ENCODE measurements at regions not wholly inside any gene's neighbourhood (a gene's known extent, or its start where the extent isn't known, plus 50 kb on each side); places are given as distances from the start of the nearest gene placed in this dataset.
"Not testable (repeated sequence)": the region's sequence is repeated elsewhere in the genome, so short reads cannot be mapped to it uniquely, and the experiment has no call there.

- CTCF ChIA-PET, result interaction anchor here (0.6 kb wide), 1 partner anchor 54 kb away, joined by 3 read pairs; no protein-coding TSS in a partner anchor
Observed at GRCh38 chrX:101744085-101744484, 84.4 kb upstream of the ARMCX2 start.

GRCh38 chrX:101740642-101741041, 81.0 kb upstream of the ARMCX2 start:
- ChIA-PET POLR2A (no interaction called here), CTCF (no interaction called here)

More at GRCh38 chrX:101744085-101744484, 84.4 kb upstream of the ARMCX2 start:
- Histone ChIP-seq H3K4me3 (ENCODE audit: low read depth, low read length) (no peak overlapping the region), H3K4me1 (ENCODE audit: control insufficient read depth, insufficient read depth, low read length) (no peaks in the 10 kb centered on the region), H3K27ac (ENCODE audit: extremely low read depth, low read depth, low read length) (no peak overlapping the region), H3K9me3 (ENCODE audit: control insufficient read depth, insufficient read depth, low read depth, low read length) (no peaks in the 10 kb centered on the region), H3K36me3 (ENCODE audit: control insufficient read depth in 2 of 2, insufficient read depth in 1 of 2, low read length in 2 of 2) (no peaks in the 10 kb centered on the region)
- POLR2A ChIA-PET, result no interaction called here
- no peak for TF ChIP-seq ZNF223 (tag by site-specific recombination; IDR thresholded peaks at IDR 0.05)
- no peak for TF ChIP-seq PRDM4 (tag by site-specific recombination; IDR thresholded peaks at IDR 0.05)
- no peak for TF ChIP-seq SP3 (tag by site-specific recombination; IDR thresholded peaks at IDR 0.05)
- no peak for TF ChIP-seq ZNF266 (tag by site-specific recombination; IDR thresholded peaks at IDR 0.05; ENCODE audit: low read depth)
- no peak for TF ChIP-seq CTCF (tag by site-specific recombination; IDR thresholded peaks at IDR 0.05)

GRCh38 chrX:101738867-101739266, 79.2 kb upstream of the ARMCX2 start:
- CTCF ChIA-PET; H3K4me1 ChIP-seq (ENCODE audit: control insufficient read depth, insufficient read depth, low read length); H3K9me3 ChIP-seq (ENCODE audit: control insufficient read depth, insufficient read depth, low read depth, low read length); H3K27ac ChIP-seq (ENCODE audit: extremely low read depth, low read depth, low read length); POLR2A ChIA-PET; H3K36me3 ChIP-seq (ENCODE audit: control insufficient read depth in 2 of 2, insufficient read depth in 1 of 2, low read length in 2 of 2); H3K4me3 ChIP-seq (ENCODE audit: low read depth, low read length): not testable (repeated sequence)

More at GRCh38 chrX:101740642-101741041, 81.0 kb upstream of the ARMCX2 start:
- Histone ChIP-seq H3K27ac (ENCODE audit: extremely low read depth, low read depth, low read length) (no peak overlapping the region), H3K4me1 (ENCODE audit: control insufficient read depth, insufficient read depth, low read length) (no peaks in the 10 kb centered on the region), H3K9me3 (ENCODE audit: control insufficient read depth, insufficient read depth, low read depth, low read length) (no peaks in the 10 kb centered on the region), H3K36me3 (ENCODE audit: control insufficient read depth in 2 of 2, insufficient read depth in 1 of 2, low read length in 2 of 2) (no peaks in the 10 kb centered on the region), H3K4me3 (ENCODE audit: low read depth, low read length) (no peak overlapping the region)
- TF ChIP-seq ZNF660 (tag by site-specific recombination; IDR thresholded peaks at IDR 0.05) (no peak), ZNF549 (tag by site-specific recombination; IDR thresholded peaks at IDR 0.05) (no peak), GLIS1 (tag by site-specific recombination; IDR thresholded peaks at IDR 0.05) (no peak), KLF8 (tag by site-specific recombination; IDR thresholded peaks at IDR 0.05) (no peak), ZNF777 (tag by site-specific recombination; IDR thresholded peaks at IDR 0.05; ENCODE audit: borderline replicate concordance) (no peak), MYNN (tag by site-specific recombination; IDR thresholded peaks at IDR 0.05; ENCODE audit: borderline replicate concordance) (no peak)

- H3K36me3 ChIP-seq (ENCODE audit: control insufficient read depth in 2 of 2, insufficient read depth in 1 of 2, low read length in 2 of 2); CTCF ChIA-PET; H3K4me3 ChIP-seq (ENCODE audit: low read depth, low read length); H3K9me3 ChIP-seq (ENCODE audit: control insufficient read depth, insufficient read depth, low read depth, low read length); H3K27ac ChIP-seq (ENCODE audit: extremely low read depth, low read depth, low read length); POLR2A ChIA-PET; H3K4me1 ChIP-seq (ENCODE audit: control insufficient read depth, insufficient read depth, low read length): not testable (repeated sequence)
Observed at GRCh38 chrX:101738411-101738810, 78.8 kb upstream of the ARMCX2 start.

- POLR2A ChIA-PET, result no interaction called here
- Histone ChIP-seq H3K4me1 (ENCODE audit: control insufficient read depth, insufficient read depth, low read length) (no peaks in the 10 kb centered on the region), H3K27ac (ENCODE audit: extremely low read depth, low read depth, low read length) (no peak overlapping the region), H3K36me3 (ENCODE audit: control insufficient read depth in 2 of 2, insufficient read depth in 1 of 2, low read length in 2 of 2) (no peaks in the 10 kb centered on the region), H3K9me3 (ENCODE audit: control insufficient read depth, insufficient read depth, low read depth, low read length) (no peaks in the 10 kb centered on the region), H3K4me3 (ENCODE audit: low read depth, low read length) (no peak overlapping the region)
- TF ChIP-seq ZNF214 (tag by site-specific recombination; IDR thresholded peaks at IDR 0.05; ENCODE audit: borderline replicate concordance) (no peak), ZNF266 (tag by site-specific recombination; IDR thresholded peaks at IDR 0.05; ENCODE audit: low read depth) (no peak), RBAK (tag by site-specific recombination; IDR thresholded peaks at IDR 0.05) (no peak), ZNF843 (tag by site-specific recombination; IDR thresholded peaks at IDR 0.05) (no peak), ZNF747 (tag by site-specific recombination; IDR thresholded peaks at IDR 0.05) (no peak), KLF16 (tag by site-specific recombination; IDR thresholded peaks at IDR 0.05) (no peak), KLF10 (tag by site-specific recombination; IDR thresholded peaks at IDR 0.05) (no peak), GLIS2 (tag by site-specific recombination; IDR thresholded peaks at IDR 0.05) (no peak), ZNF248 (tag by site-specific recombination; IDR thresholded peaks at IDR 0.05) (no peak), ZNF561 (tag by site-specific recombination; IDR thresholded peaks at IDR 0.05; ENCODE audit: borderline replicate concordance) (no peak), ZBTB48 (tag by site-specific recombination; IDR thresholded peaks at IDR 0.05) (no peak)
- CTCF ChIA-PET, result no interaction called here
Observed at GRCh38 chrX:101736651-101737050, 77.0 kb upstream of the ARMCX2 start.
